ENCODE measurements at regions not wholly inside any gene's neighbourhood (a gene's known extent, or its start where the extent isn't known, plus 50 kb on each side); places are given as distances from the start of the nearest gene placed in this dataset.

DNA sequence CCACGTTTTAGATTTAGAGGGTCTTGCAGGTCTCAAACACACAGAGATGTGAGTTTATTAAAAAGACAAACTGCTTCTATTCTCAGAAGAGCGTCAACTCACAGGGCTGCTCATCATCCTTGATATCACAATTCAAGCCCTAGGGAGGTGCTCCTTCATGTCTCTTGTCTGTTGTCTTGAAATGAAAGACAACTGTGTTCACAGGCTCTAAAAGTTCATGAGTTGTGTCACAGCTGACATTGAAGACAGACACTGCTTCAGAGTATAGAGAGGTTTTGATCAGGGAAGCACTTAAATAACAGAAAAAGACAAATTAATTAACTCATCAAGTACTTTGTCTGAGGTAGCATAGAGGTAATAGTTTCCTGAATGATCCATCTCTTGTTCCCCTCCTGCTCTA is 1917.6 kb upstream of the WWC1 start:
- no peak for TF ChIP-seq NR2C2 (CRISPR knock-in tag; IDR thresholded peaks at IDR 0.05)
- no peak for TF ChIP-seq CBFB (CRISPR knock-in tag; IDR thresholded peaks at IDR 0.05; ENCODE audit: low read depth)
- no peak for TF ChIP-seq ZNF138 (CRISPR knock-in tag; conservative IDR thresholded peaks at IDR 0.05)
- TF ChIP-seq, protein P1, sequence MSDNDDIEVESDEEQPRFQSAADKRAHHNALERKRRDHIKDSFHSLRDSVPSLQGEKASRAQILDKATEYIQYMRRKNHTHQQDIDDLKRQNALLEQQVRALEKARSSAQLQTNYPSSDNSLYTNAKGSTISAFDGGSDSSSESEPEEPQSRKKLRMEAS (CRISPR knock-in tag; IDR thresholded peaks at IDR 0.05), result no peak
- TF ChIP-seq, protein P2, sequence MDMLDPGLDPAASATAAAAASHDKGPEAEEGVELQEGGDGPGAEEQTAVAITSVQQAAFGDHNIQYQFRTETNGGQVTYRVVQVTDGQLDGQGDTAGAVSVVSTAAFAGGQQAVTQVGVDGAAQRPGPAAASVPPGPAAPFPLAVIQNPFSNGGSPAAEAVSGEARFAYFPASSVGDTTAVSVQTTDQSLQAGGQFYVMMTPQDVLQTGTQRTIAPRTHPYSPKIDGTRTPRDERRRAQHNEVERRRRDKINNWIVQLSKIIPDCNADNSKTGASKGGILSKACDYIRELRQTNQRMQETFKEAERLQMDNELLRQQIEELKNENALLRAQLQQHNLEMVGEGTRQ (CRISPR knock-in tag; IDR thresholded peaks at IDR 0.05), result no peak
- no peak for TF ChIP-seq ZNF416 (CRISPR knock-in tag; IDR thresholded peaks at IDR 0.05)
- TF ChIP-seq, protein P3, sequence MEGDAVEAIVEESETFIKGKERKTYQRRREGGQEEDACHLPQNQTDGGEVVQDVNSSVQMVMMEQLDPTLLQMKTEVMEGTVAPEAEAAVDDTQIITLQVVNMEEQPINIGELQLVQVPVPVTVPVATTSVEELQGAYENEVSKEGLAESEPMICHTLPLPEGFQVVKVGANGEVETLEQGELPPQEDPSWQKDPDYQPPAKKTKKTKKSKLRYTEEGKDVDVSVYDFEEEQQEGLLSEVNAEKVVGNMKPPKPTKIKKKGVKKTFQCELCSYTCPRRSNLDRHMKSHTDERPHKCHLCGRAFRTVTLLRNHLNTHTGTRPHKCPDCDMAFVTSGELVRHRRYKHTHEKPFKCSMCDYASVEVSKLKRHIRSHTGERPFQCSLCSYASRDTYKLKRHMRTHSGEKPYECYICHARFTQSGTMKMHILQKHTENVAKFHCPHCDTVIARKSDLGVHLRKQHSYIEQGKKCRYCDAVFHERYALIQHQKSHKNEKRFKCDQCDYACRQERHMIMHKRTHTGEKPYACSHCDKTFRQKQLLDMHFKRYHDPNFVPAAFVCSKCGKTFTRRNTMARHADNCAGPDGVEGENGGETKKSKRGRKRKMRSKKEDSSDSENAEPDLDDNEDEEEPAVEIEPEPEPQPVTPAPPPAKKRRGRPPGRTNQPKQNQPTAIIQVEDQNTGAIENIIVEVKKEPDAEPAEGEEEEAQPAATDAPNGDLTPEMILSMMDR (IDR thresholded peaks at IDR 0.05), result no peak
